HepG2 (cell line): ENCODE measurements at regions not wholly inside any gene's neighbourhood (a gene's known extent, or its start where the extent isn't known, plus 50 kb on each side); places are given as distances from the start of the nearest gene placed in this dataset.

Source experiments
- FOSL1 ChIP-seq: sonication (generic); formaldehyde crosslinking; IDR thresholded peaks from 2 replicates; pipeline ENCODE4 v1.9.0; 2021; ENCODE audit warnings: missing genetic modification reagents, borderline replicate concordance
- FOXM1 ChIP-seq: sonication (generic); formaldehyde crosslinking; IDR thresholded peaks from 2 replicates; pipeline ENCODE4 v1.5.0; 2020; ENCODE audit warnings: missing genetic modification reagents
- NFE2L2 ChIP-seq: fragments of 150-350 bp; IDR thresholded peaks from 2 replicates; pipeline ENCODE4 v1.6.1; 2014; ENCODE audit warnings: low read length
- POLR2AphosphoS5 ChIP-seq: IDR thresholded peaks from 2 replicates; pipeline ENCODE4 v1.6.1; 2012; ENCODE audit warnings: low read depth, low read length
- RXRA ChIP-seq: sonication (generic); formaldehyde crosslinking; IDR thresholded peaks from 2 replicates; pipeline ENCODE4 v1.5.1; 2020; ENCODE audit warnings: missing genetic modification reagents
- ZNF264 ChIP-seq: sonication (generic); formaldehyde crosslinking; IDR thresholded peaks from 2 replicates; pipeline ENCODE4 v1.4.0; 2020; ENCODE audit warnings: missing genetic modification reagents
- ZNF652 ChIP-seq: IDR thresholded peaks from 2 replicates; pipeline ENCODE4 v1.6.1; 2016; ENCODE audit warnings: low read depth, borderline replicate concordance
- ZNF777 ChIP-seq: sonication (generic); formaldehyde crosslinking; IDR thresholded peaks from 2 replicates; pipeline ENCODE4 v1.4.0; 2020; ENCODE audit warnings: missing genetic modification reagents
- TF ChIP-seq, protein P1 (sequence below): sonication (generic); formaldehyde crosslinking; IDR thresholded peaks from 2 replicates; pipeline ENCODE4 v1.4.0; 2020; ENCODE audit warnings: mild to moderate bottlenecking, missing genetic modification reagents
- TF ChIP-seq, protein P2 (sequence below): sonication (generic); IDR thresholded peaks from 2 replicates; pipeline ENCODE4 v1.6.1; 2016; ENCODE audit warnings: low read depth, borderline replicate concordance
- TF ChIP-seq, protein P3 (sequence below): sonication (generic); formaldehyde crosslinking; IDR thresholded peaks from 2 replicates; pipeline ENCODE4 v1.8.1; 2023; ENCODE audit warnings: mild to moderate bottlenecking, inconsistent platforms, moderate library complexity, missing genetic modification reagents, borderline replicate concordance
- TF ChIP-seq, protein P4 (sequence below): IDR thresholded peaks from 2 replicates; pipeline ENCODE4 v1.6.1; 2012; ENCODE audit warnings: inconsistent platforms
- TF ChIP-seq, protein P5 (sequence below): sonication (generic); formaldehyde crosslinking; IDR thresholded peaks from 2 replicates; pipeline ENCODE4 v1.9.0; 2021; ENCODE audit warnings: missing genetic modification reagents, borderline replicate concordance
- TF ChIP-seq, protein P6 (sequence below): sonication (generic); formaldehyde crosslinking; IDR thresholded peaks from 2 replicates; pipeline ENCODE4 v1.8.0; 2023; ENCODE audit warnings: mild to moderate bottlenecking, missing genetic modification reagents

DNA sequence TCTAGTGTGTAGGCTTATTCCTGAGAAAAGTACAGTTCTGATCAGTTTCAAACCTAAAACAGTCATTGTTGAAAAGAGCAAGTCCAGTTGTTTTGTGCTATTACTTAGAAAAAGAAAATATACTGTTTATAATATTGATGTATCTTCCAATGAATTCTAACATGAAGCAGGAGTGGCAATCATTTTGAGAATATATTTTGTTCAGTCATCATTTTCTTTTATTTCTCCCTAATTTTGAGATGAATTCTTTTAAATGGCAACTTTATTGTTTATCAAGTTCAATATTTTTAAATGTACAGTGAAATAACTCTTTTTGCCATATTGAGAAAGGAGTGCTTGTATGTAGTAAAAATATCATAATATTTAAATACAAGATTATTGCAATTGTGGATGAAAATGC, 862.2 kb upstream of the MDGA2 start:
- TF ChIP-seq, protein P1, sequence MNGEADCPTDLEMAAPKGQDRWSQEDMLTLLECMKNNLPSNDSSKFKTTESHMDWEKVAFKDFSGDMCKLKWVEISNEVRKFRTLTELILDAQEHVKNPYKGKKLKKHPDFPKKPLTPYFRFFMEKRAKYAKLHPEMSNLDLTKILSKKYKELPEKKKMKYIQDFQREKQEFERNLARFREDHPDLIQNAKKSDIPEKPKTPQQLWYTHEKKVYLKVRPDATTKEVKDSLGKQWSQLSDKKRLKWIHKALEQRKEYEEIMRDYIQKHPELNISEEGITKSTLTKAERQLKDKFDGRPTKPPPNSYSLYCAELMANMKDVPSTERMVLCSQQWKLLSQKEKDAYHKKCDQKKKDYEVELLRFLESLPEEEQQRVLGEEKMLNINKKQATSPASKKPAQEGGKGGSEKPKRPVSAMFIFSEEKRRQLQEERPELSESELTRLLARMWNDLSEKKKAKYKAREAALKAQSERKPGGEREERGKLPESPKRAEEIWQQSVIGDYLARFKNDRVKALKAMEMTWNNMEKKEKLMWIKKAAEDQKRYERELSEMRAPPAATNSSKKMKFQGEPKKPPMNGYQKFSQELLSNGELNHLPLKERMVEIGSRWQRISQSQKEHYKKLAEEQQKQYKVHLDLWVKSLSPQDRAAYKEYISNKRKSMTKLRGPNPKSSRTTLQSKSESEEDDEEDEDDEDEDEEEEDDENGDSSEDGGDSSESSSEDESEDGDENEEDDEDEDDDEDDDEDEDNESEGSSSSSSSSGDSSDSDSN (CRISPR knock-in tag): no peak
- TF ChIP-seq, protein P2, sequence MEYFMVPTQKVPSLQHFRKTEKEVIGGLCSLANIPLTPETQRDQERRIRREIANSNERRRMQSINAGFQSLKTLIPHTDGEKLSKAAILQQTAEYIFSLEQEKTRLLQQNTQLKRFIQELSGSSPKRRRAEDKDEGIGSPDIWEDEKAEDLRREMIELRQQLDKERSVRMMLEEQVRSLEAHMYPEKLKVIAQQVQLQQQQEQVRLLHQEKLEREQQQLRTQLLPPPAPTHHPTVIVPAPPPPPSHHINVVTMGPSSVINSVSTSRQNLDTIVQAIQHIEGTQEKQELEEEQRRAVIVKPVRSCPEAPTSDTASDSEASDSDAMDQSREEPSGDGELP: no peak
- TF ChIP-seq FOSL1 (CRISPR knock-in tag) (no peak), RXRA (CRISPR knock-in tag) (no peak), ZNF264 (CRISPR knock-in tag) (no peak), FOXM1 (no peak), NFE2L2 (no peak), ZNF652 (no peak), ZNF777 (no peak), POLR2AphosphoS5 (no peak)
- TF ChIP-seq, protein P3, sequence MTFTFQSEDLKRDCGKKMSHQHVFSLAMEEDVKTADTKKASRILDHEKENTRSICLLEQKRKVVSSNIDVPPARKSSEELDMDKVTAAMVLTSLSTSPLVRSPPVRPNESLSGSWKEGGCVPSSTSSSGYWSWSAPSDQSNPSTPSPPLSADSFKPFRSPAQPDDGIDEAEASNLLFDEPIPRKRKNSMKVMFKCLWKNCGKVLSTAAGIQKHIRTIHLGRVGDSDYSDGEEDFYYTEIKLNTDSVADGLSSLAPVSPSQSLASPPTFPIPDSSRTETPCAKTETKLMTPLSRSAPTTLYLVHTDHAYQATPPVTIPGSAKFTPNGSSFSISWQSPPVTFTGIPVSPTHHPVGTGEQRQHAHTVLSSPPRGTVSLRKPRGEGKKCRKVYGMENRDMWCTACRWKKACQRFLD (CRISPR knock-in tag): no peak
- TF ChIP-seq, protein P4, sequence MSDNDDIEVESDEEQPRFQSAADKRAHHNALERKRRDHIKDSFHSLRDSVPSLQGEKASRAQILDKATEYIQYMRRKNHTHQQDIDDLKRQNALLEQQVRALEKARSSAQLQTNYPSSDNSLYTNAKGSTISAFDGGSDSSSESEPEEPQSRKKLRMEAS: no peak
- TF ChIP-seq, protein P5, sequence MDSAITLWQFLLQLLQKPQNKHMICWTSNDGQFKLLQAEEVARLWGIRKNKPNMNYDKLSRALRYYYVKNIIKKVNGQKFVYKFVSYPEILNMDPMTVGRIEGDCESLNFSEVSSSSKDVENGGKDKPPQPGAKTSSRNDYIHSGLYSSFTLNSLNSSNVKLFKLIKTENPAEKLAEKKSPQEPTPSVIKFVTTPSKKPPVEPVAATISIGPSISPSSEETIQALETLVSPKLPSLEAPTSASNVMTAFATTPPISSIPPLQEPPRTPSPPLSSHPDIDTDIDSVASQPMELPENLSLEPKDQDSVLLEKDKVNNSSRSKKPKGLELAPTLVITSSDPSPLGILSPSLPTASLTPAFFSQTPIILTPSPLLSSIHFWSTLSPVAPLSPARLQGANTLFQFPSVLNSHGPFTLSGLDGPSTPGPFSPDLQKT (CRISPR knock-in tag): no peak
- TF ChIP-seq, protein P6, sequence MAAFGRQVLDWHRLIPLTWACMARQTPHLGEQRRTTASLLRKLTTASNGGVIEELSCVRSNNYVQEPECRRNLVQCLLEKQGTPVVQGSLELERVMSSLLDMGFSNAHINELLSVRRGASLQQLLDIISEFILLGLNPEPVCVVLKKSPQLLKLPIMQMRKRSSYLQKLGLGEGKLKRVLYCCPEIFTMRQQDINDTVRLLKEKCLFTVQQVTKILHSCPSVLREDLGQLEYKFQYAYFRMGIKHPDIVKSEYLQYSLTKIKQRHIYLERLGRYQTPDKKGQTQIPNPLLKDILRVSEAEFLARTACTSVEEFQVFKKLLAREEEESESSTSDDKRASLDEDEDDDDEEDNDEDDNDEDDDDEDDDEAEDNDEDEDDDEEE (CRISPR knock-in tag): no peak
